HL-60 (cell line): ENCODE measurements at regions not wholly inside any gene's neighbourhood (a gene's known extent, or its start where the extent isn't known, plus 50 kb on each side); places are given as distances from the start of the nearest gene placed in this dataset.

Experiments used
- DNase-seq, 2 experiments: peaks; one replicate each; pipeline ENCODE4 v3.0.0-alpha.2; 2010 to 2020; ENCODE audit warnings: low read depth in 1 of 2, low spot score in 1 of 2
- H3K27ac ChIP-seq: fragments of 250-450 bp; sonication (Bioruptor Pico); replicated peaks from 2 replicates; pipeline ENCODE4 v1.5.1; 2020; ENCODE audit warnings: mild to moderate bottlenecking, moderate library complexity
- H3K27me3 ChIP-seq: fragments of 250-450 bp; sonication (Bioruptor Pico); 2 replicates; pipeline ENCODE4 v1.5.1; 2021; ENCODE audit warnings: mild to moderate bottlenecking, moderate library complexity; ENCODE audit not compliant: insufficient read depth, poor library complexity, severe bottlenecking
- H3K4me3 ChIP-seq: replicated peaks from 2 replicates; pipeline ENCODE4 v1.5.1; 2011; ENCODE audit warnings: mild to moderate bottlenecking, control low read depth, low read length; ENCODE audit not compliant: insufficient read depth
- GABPA ChIP-seq: IDR thresholded peaks from 2 replicates; pipeline ENCODE4 v1.6.1; 2012; ENCODE audit warnings: low read depth
- POLR2AphosphoS5 ChIP-seq: IDR thresholded peaks from 2 replicates; pipeline ENCODE4 v1.6.1; 2012; ENCODE audit warnings: low read depth
- SPI1 ChIP-seq: IDR thresholded peaks from 2 replicates; pipeline ENCODE4 v1.6.1; 2012; ENCODE audit warnings: low read depth, mild to moderate bottlenecking, borderline replicate concordance
- TF ChIP-seq, protein P1 (sequence below): IDR thresholded peaks from 2 replicates; pipeline ENCODE4 v1.6.1; 2012; ENCODE audit warnings: low read depth; ENCODE audit not compliant: insufficient replicate concordance
- TF ChIP-seq, protein P2 (sequence below): IDR thresholded peaks from one replicate; pipeline ENCODE4 v1.5.1; 2011; ENCODE audit warnings: low read length, control low read depth, inconsistent platforms; ENCODE audit not compliant: insufficient read depth

DNA sequence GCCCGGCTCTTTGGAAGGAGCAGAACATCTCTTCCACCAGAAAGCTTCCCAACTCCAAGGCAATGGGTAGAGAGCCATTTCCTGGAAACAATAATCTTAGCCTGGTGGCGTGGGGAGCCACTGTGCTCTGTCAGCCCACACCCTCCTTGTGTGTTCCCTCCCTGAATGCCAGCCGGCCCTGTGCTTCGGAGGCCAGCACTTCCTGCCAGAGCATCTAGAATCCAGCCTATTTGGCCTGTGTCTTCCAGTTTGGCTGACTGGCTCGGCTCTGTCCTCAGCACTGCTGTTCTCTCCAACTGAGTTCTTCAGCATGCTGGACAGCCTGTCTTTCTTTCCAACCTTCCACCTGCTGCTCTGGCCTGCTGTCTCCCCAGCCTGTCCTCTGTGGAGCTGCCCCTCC, 349.3 kb downstream of the MFSD1 start:
- no peak for DNase-seq
- Histone ChIP-seq H3K27ac (no peak overlapping the region), H3K27me3 (no peaks in the 10 kb centered on the region), H3K4me3 (no peak overlapping the region)
- TF ChIP-seq, protein P1, sequence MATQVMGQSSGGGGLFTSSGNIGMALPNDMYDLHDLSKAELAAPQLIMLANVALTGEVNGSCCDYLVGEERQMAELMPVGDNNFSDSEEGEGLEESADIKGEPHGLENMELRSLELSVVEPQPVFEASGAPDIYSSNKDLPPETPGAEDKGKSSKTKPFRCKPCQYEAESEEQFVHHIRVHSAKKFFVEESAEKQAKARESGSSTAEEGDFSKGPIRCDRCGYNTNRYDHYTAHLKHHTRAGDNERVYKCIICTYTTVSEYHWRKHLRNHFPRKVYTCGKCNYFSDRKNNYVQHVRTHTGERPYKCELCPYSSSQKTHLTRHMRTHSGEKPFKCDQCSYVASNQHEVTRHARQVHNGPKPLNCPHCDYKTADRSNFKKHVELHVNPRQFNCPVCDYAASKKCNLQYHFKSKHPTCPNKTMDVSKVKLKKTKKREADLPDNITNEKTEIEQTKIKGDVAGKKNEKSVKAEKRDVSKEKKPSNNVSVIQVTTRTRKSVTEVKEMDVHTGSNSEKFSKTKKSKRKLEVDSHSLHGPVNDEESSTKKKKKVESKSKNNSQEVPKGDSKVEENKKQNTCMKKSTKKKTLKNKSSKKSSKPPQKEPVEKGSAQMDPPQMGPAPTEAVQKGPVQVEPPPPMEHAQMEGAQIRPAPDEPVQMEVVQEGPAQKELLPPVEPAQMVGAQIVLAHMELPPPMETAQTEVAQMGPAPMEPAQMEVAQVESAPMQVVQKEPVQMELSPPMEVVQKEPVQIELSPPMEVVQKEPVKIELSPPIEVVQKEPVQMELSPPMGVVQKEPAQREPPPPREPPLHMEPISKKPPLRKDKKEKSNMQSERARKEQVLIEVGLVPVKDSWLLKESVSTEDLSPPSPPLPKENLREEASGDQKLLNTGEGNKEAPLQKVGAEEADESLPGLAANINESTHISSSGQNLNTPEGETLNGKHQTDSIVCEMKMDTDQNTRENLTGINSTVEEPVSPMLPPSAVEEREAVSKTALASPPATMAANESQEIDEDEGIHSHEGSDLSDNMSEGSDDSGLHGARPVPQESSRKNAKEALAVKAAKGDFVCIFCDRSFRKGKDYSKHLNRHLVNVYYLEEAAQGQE, result no peak
- no peak for TF ChIP-seq POLR2AphosphoS5
- TF ChIP-seq, protein P2, sequence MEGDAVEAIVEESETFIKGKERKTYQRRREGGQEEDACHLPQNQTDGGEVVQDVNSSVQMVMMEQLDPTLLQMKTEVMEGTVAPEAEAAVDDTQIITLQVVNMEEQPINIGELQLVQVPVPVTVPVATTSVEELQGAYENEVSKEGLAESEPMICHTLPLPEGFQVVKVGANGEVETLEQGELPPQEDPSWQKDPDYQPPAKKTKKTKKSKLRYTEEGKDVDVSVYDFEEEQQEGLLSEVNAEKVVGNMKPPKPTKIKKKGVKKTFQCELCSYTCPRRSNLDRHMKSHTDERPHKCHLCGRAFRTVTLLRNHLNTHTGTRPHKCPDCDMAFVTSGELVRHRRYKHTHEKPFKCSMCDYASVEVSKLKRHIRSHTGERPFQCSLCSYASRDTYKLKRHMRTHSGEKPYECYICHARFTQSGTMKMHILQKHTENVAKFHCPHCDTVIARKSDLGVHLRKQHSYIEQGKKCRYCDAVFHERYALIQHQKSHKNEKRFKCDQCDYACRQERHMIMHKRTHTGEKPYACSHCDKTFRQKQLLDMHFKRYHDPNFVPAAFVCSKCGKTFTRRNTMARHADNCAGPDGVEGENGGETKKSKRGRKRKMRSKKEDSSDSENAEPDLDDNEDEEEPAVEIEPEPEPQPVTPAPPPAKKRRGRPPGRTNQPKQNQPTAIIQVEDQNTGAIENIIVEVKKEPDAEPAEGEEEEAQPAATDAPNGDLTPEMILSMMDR, result no peak
- no peak for TF ChIP-seq GABPA
- TF ChIP-seq SPI1, result no peak

GRCh38 chr3:159157275-159157674, 355.4 kb downstream of the MFSD1 start:
- Histone ChIP-seq H3K4me3 (no peak overlapping the region), H3K27ac (no peak overlapping the region), H3K27me3 (no peaks in the 10 kb centered on the region)
- TF ChIP-seq GABPA, result no peak
- TF ChIP-seq, protein P2, result no peak
- no peak for TF ChIP-seq SPI1
- TF ChIP-seq, protein P1, result no peak
- no peak for TF ChIP-seq POLR2AphosphoS5
- no peak for DNase-seq

DNA sequence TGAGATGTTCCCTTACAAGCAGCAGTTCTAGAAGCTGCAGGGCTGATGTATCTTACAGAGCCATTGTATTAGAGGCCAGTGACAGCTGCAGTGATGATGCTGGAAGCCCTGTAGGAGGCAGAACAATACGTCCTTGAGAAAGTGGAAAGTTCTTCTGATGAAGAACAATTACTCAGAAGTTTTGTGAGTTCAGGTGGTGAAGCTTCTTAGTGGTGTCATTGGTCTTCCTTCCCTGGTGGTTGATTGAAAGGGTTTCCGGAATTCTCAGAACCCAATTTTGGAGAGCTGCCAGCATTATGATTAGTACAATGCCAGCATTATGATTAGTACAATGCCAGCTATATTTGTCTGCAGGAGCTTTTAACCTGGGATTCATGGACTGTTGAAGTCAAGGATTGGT, 356.4 kb downstream of the MFSD1 start:
- no peak overlapping the region for H3K27ac ChIP-seq
- H3K27me3 ChIP-seq, result no peaks in the 10 kb centered on the region
- no peak overlapping the region for H3K4me3 ChIP-seq
- TF ChIP-seq SPI1 (no peak), POLR2AphosphoS5 (no peak), GABPA (no peak)
- TF ChIP-seq, protein P2, result no peak
- TF ChIP-seq, protein P1, result no peak
- DNase-seq, result no peak
